ENCODE measurements at regions not wholly inside any gene's neighbourhood (a gene's known extent, or its start where the extent isn't known, plus 50 kb on each side); places are given as distances from the start of the nearest gene placed in this dataset.

GRCh38 chr1:5615076-5615475, 377.1 kb downstream of the NPHP4 start:
- TF ChIP-seq, protein P1, sequence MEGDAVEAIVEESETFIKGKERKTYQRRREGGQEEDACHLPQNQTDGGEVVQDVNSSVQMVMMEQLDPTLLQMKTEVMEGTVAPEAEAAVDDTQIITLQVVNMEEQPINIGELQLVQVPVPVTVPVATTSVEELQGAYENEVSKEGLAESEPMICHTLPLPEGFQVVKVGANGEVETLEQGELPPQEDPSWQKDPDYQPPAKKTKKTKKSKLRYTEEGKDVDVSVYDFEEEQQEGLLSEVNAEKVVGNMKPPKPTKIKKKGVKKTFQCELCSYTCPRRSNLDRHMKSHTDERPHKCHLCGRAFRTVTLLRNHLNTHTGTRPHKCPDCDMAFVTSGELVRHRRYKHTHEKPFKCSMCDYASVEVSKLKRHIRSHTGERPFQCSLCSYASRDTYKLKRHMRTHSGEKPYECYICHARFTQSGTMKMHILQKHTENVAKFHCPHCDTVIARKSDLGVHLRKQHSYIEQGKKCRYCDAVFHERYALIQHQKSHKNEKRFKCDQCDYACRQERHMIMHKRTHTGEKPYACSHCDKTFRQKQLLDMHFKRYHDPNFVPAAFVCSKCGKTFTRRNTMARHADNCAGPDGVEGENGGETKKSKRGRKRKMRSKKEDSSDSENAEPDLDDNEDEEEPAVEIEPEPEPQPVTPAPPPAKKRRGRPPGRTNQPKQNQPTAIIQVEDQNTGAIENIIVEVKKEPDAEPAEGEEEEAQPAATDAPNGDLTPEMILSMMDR (IDR thresholded peaks at IDR 0.05; ENCODE audit: low read depth, low read length, poor library complexity, severe bottlenecking) = no peak
- no peak for TF ChIP-seq EZH2phosphoT487 (IDR thresholded peaks at IDR 0.05; ENCODE audit: borderline replicate concordance, low read length)

All from DOHH2 (cell line).